ENCODE measurements at regions not wholly inside any gene's neighbourhood (a gene's known extent, or its start where the extent isn't known, plus 50 kb on each side); places are given as distances from the start of the nearest gene placed in this dataset.
"Not testable (repeated sequence)": the region's sequence is repeated elsewhere in the genome, so short reads cannot be mapped to it uniquely, and the experiment has no call there.

DNA sequence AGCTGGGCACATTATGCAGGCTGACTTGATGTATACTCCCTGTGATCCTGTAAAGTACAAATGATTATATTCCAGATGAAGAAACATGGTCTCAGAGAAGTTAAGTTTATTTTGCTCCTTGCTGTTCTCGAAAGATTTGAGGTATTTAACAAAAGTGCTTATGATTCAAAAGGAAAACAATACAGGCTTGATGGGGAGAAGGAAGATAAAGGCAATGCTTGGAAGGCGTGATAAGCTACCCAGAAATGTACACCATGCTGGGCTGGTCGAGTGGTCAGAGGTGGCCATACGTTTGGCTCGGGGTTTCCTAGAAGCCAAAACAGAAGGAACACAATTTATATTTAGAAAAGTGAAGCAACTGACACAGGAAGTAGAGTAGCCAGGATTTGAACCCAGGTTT is 201.0 kb downstream of the KTN1 start:
- Histone ChIP-seq H3K4me3 (no peak overlapping the region), H3K27ac (replicated peaks) (peak overlapping the region; percentile 57), H3K27me3 (ENCODE audit: low read depth) (no peaks in the 10 kb centered on the region), H3K36me3 (no peaks in the 10 kb centered on the region), H3K4me1 (peaks cover 15% of the 10 kb centered on the region), H3K9me3 (replicated peaks) (no peaks in the 10 kb centered on the region)
- intact Hi-C loops (cut with micrococcal nuclease), result no loop called here
- no peak for DNase-seq
- no peak for TF ChIP-seq CTCF (IDR thresholded peaks at IDR 0.05; ENCODE audit: borderline replicate concordance)

DNA sequence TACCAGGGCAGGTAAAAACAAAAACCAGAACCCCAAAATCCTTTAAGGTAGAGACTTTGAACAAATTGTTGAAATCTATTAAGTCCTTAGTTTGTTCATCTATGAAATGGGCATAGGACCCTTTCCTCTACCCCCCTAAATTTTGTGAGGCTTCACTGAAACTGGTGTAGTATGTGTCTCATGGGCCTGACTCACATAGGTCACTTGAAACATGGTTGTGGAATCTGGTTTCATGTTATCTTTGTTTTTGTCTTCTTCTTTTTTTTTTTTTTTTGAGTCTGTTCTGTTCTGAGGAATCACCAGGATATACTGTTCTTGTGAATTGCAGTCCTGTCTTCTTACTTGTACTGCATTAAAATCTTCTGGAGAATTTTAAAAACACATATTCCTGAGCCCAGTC is 202.2 kb downstream of the KTN1 start:
- Histone ChIP-seq H3K27ac (replicated peaks) (no peak overlapping the region), H3K36me3 (no peaks in the 10 kb centered on the region), H3K27me3 (ENCODE audit: low read depth) (no peaks in the 10 kb centered on the region), H3K4me1 (peaks cover 15% of the 10 kb centered on the region), H3K4me3 (no peak overlapping the region), H3K9me3 (replicated peaks) (no peaks in the 10 kb centered on the region)
- no peak for DNase-seq
- intact Hi-C loops (cut with micrococcal nuclease), result no loop called here
- no peak for TF ChIP-seq CTCF (IDR thresholded peaks at IDR 0.05; ENCODE audit: borderline replicate concordance)

- DNase-seq, result no peak
- H3K4me1 ChIP-seq, result peaks cover 3% of the 10 kb centered on the region
- no peaks in the 10 kb centered on the region for H3K27me3 ChIP-seq (ENCODE audit: low read depth)
- H3K4me3 ChIP-seq, result no peak overlapping the region
- no peaks in the 10 kb centered on the region for H3K9me3 ChIP-seq (replicated peaks)
- TF ChIP-seq CTCF (IDR thresholded peaks at IDR 0.05; ENCODE audit: borderline replicate concordance), result no peak
- intact Hi-C loops (cut with micrococcal nuclease), result no loop called here
- H3K27ac ChIP-seq (replicated peaks), result no peak overlapping the region
- no peaks in the 10 kb centered on the region for H3K36me3 ChIP-seq
These were observed 209.4 kb downstream of the KTN1 start for GRCh38 chr14:55789406-55789805.

DNA sequence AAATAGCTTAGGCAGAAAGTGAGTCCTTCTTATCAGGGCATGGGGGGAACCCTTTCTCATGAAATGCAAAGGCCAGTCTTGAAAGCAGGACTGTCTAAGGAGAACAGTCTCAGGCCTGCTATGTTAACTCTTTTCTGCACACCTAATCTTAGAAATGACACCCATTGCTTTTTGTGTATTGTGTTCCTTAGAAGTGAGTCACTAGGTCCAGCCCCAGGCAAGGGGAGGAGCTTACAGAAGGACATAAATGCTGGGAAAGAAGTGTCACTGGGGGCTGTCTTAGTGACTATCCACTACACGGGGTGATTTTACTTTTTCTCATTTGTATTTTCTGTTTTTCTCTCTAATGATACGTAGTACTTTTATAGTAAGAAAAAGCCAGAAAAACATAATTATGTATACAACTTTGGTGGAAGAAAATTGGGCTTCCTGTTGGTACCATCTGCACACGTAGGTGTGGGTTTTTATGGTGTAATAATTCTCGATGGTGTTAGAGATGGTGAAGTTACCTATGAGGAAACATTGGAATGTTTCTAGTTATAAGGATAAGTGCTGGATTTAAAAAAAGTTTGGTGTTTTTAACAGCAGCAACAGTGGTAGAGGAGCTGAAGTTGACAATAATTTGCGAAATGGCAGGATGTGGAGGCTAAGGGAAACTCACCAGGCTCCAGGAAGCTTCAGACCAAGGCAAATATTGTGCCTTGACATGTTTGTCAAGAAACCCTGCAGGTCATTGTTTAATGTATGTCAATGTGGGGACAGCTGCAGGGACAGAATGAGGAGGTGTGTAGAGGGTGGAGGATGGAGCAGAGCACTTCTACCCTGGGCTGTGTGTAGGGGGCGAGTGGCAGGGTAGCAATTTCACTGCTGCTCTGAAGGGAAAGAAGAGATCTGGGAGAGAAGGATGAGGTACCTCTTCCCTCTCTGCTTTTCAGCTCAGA is 214.9 kb downstream of the KTN1 start:
- Histone ChIP-seq H3K9me3 (replicated peaks) (no peaks in the 10 kb centered on the region), H3K4me1 (peaks cover 3% of the 10 kb centered on the region), H3K36me3 (no peaks in the 10 kb centered on the region), H3K27me3 (ENCODE audit: low read depth) (no peaks in the 10 kb centered on the region), H3K27ac (replicated peaks) (no peak overlapping the region), H3K4me3 (no peak overlapping the region)
- TF ChIP-seq CTCF (IDR thresholded peaks at IDR 0.05; ENCODE audit: borderline replicate concordance), result no peak
- intact Hi-C loops (cut with micrococcal nuclease), result no loop called here
- DNase-seq, result no peak

- not testable (repeated sequence) for H3K9me3 ChIP-seq (replicated peaks); DNase-seq; H3K27me3 ChIP-seq (ENCODE audit: low read depth); H3K4me3 ChIP-seq; H3K4me1 ChIP-seq; H3K27ac ChIP-seq (replicated peaks); H3K36me3 ChIP-seq
- intact Hi-C loops (cut with micrococcal nuclease), result loop anchor here (2.0 kb wide), 1 partner anchor 24 kb away; no protein-coding TSS in a partner anchor
These were observed 216.5 kb downstream of the KTN1 start for GRCh38 chr14:55796513-55796912.

- TF ChIP-seq CTCF (IDR thresholded peaks at IDR 0.05; ENCODE audit: borderline replicate concordance), result no peak
- DNase-seq, result no peak
- Histone ChIP-seq H3K27me3 (ENCODE audit: low read depth) (no peaks in the 10 kb centered on the region), H3K36me3 (no peaks in the 10 kb centered on the region), H3K4me1 (no peaks in the 10 kb centered on the region), H3K27ac (replicated peaks) (no peak overlapping the region), H3K4me3 (no peak overlapping the region), H3K9me3 (replicated peaks) (no peaks in the 10 kb centered on the region)
- intact Hi-C loops (cut with micrococcal nuclease), result no loop called here
These were observed 218.4 kb downstream of the KTN1 start for GRCh38 chr14:55798406-55798805.

All from left ventricle myocardium inferior (tissue), 1 donor.